A549 (cell line): ENCODE measurements at regions not wholly inside any gene's neighbourhood (a gene's known extent, or its start where the extent isn't known, plus 50 kb on each side); places are given as distances from the start of the nearest gene placed in this dataset.

Experiments
- ATAC-seq, 2 experiments: fragments of 200-7000 bp in 1 of 2; fragments of >200 bp in 1 of 2; cut with Nextera tagmentation in 1 of 2; cut with Tn5 transposase in 1 of 2; 3 replicates each; pipeline versions ENCODE4 v1.8.0 to v1.9.1; 2018 to 2020; ENCODE audit warnings: mild to moderate bottlenecking in 1 of 2, moderate library complexity in 1 of 2
- CTCF ChIA-PET: fragments of 300-600 bp; sonication (Branson Sonifier 250); formaldehyde crosslinking; extraction: SDS; loops from one replicate; lab custom pipeline; 2021; ENCODE audit warnings: antibody characterized with exemption, inconsistent platforms; lab: Yijun Ruan, JAX
- POLR2A ChIA-PET: fragments of 350-600 bp; formaldehyde crosslinking; extraction: SDS; loops from one replicate; lab custom pipeline; 2021; ENCODE audit warnings: antibody characterized with exemption, inconsistent platforms; lab: Yijun Ruan, JAX
- DNase-seq, 2 experiments: peaks; one replicate each; pipeline versions ENCODE4 v3.0.0 to v3.0.0-alpha.2; 2011 to 2016; ENCODE audit warnings: low read depth in 1 of 2, low spot score in 1 of 2
- FAIRE-seq: peaks from 2 replicates; lab custom pipeline; 2011; peaks lifted over from hg19 to GRCh38; lab: Jason Lieb, UNC
- H3K27ac ChIP-seq, 2 experiments: fragments of >200 bp; sonication (Bioruptor Twin); formaldehyde crosslinking; 3 replicates each; pipeline ENCODE4 v1.5.1; 2016 to 2017
- H3K4me1 ChIP-seq: fragments of >200 bp; sonication (Bioruptor Twin); formaldehyde crosslinking; 3 replicates; pipeline ENCODE4 v1.6.1; 2016
- H3K4me2 ChIP-seq: fragments of >200 bp; sonication (Bioruptor Twin); formaldehyde crosslinking; 3 replicates; pipeline ENCODE4 v1.6.1; 2016
- H3K4me3 ChIP-seq: fragments of >200 bp; sonication (Bioruptor Twin); formaldehyde crosslinking; 3 replicates; pipeline ENCODE4 v1.5.1; 2016
- H3K9me3 ChIP-seq: fragments of >200 bp; sonication (Bioruptor Twin); formaldehyde crosslinking; 3 replicates; pipeline ENCODE4 v1.6.1; 2016
- ATOH8 ChIP-seq: fragments of 250-450 bp; sonication (Bioruptor Pico); IDR thresholded peaks from 2 replicates; pipeline ENCODE4 v1.5.0; 2020; ENCODE audit warnings: low read depth, mild to moderate bottlenecking, moderate library complexity
- CEBPB ChIP-seq, 2 experiments: fragments of >200 bp in 1 of 2; sonication (Bioruptor Twin) in 1 of 2; formaldehyde crosslinking in 1 of 2; IDR thresholded peaks; 2 replicates each; pipeline ENCODE4 v1.6.1; 2012 to 2016
- EHF ChIP-seq: fragments of 250-450 bp; sonication (Bioruptor Pico); IDR thresholded peaks from 2 replicates; pipeline ENCODE4 v1.5.0; 2020; ENCODE audit warnings: mild to moderate bottlenecking
- EHMT2 ChIP-seq: fragments of 200-600 bp; sonication (generic); IDR thresholded peaks from 2 replicates; pipeline ENCODE4 v1.6.1; 2016; ENCODE audit warnings: antibody characterized with exemption, low read depth, mild to moderate bottlenecking, moderate library complexity
- ELK1 ChIP-seq: fragments of 150-350 bp; IDR thresholded peaks from 2 replicates; pipeline ENCODE4 v1.6.1; 2014; ENCODE audit warnings: low read depth, mild to moderate bottlenecking, low read length
- ESRRA ChIP-seq: fragments of 150-350 bp; IDR thresholded peaks from 2 replicates; pipeline ENCODE4 v1.6.1; 2014; ENCODE audit warnings: mild to moderate bottlenecking, low read length, borderline replicate concordance
- FOSL2 ChIP-seq, 2 experiments: fragments of 450-650 bp in 1 of 2; fragments of >200 bp in 1 of 2; sonication (Bioruptor Twin) in 1 of 2; formaldehyde crosslinking; IDR thresholded peaks; 2 replicates each; pipeline versions ENCODE4 v1.5.0 to v1.6.1; 2016 to 2020; ENCODE audit warnings: mild to moderate bottlenecking in 1 of 2, moderate library complexity in 1 of 2
- FOXS1 ChIP-seq: fragments of 250-450 bp; sonication (Bioruptor Pico); IDR thresholded peaks from 2 replicates; pipeline ENCODE4 v1.5.0; 2020; ENCODE audit warnings: mild to moderate bottlenecking, moderate library complexity
- HDAC2 ChIP-seq: fragments of 200-600 bp; sonication (generic); IDR thresholded peaks from 2 replicates; pipeline ENCODE4 v1.6.1; 2016
- HMGXB4 ChIP-seq: fragments of 250-450 bp; sonication (Bioruptor Pico); IDR thresholded peaks from 2 replicates; pipeline ENCODE4 v1.5.0; 2021; ENCODE audit warnings: mild to moderate bottlenecking, moderate library complexity, borderline replicate concordance
- HOXA7 ChIP-seq: fragments of 250-450 bp; sonication (Bioruptor Pico); IDR thresholded peaks from 2 replicates; pipeline ENCODE4 v1.5.0; 2020; ENCODE audit warnings: mild to moderate bottlenecking, moderate library complexity
- NFE2L2 ChIP-seq: fragments of 150-350 bp; conservative IDR thresholded peaks from 2 replicates; pipeline ENCODE4 v1.6.1; 2014; ENCODE audit warnings: low read length
- PBX3 ChIP-seq: IDR thresholded peaks from 2 replicates; pipeline ENCODE4 v1.6.1; 2012
- POLR2A ChIP-seq: IDR thresholded peaks from 2 replicates; pipeline ENCODE4 v1.6.1; 2012; ENCODE audit warnings: mild to moderate bottlenecking, low read length
- RARB ChIP-seq: fragments of 250-450 bp; sonication (Bioruptor Pico); IDR thresholded peaks from 2 replicates; pipeline ENCODE4 v1.8.0; 2021; ENCODE audit warnings: mild to moderate bottlenecking, moderate library complexity
- RNF2 ChIP-seq: fragments of 200-600 bp; sonication (generic); IDR thresholded peaks from 2 replicates; pipeline ENCODE4 v1.6.1; 2016; ENCODE audit warnings: low read depth, mild to moderate bottlenecking, antibody characterized with exemption, moderate library complexity, borderline replicate concordance
- SREBF2 ChIP-seq: fragments of 450-650 bp; IDR thresholded peaks from 2 replicates; pipeline ENCODE4 v1.6.1; 2014; ENCODE audit warnings: mild to moderate bottlenecking, moderate library complexity
- TP53 ChIP-seq: fragments of 250-450 bp; sonication (Bioruptor Pico); IDR thresholded peaks from 2 replicates; pipeline ENCODE4 v1.5.0; 2021; ENCODE audit warnings: mild to moderate bottlenecking, moderate library complexity
- ZC3H11A ChIP-seq: fragments of 450-650 bp; IDR thresholded peaks from 2 replicates; pipeline ENCODE4 v1.6.1; 2014; ENCODE audit warnings: antibody characterized with exemption, mild to moderate bottlenecking
- ZFP36 ChIP-seq: fragments of 450-650 bp; IDR thresholded peaks from 2 replicates; pipeline ENCODE4 v1.6.1; 2014; ENCODE audit warnings: borderline replicate concordance; ENCODE audit not compliant: partially characterized antibody
- WGBS: methylation state at CpG from one replicate; pipeline ENCODE4 v1.1.6; 2017; ENCODE audit errors: missing lambda C conversion rate; 5-methylcytosine and 5-hydroxymethylcytosine counted together

- DNase-seq (no peak), ATAC-seq (no peak), FAIRE-seq (no peak)
- no peaks in the 10 kb centered on the region for H3K9me3 ChIP-seq
- ChIA-PET POLR2A (no interaction called here), CTCF (no interaction called here)
- H3K4me2 ChIP-seq = no peak overlapping the region
- no peaks in the 10 kb centered on the region for H3K4me1 ChIP-seq
- 64% methylated on average over 6 of the region's 6 CpGs for WGBS
- H3K4me3 ChIP-seq = no peak overlapping the region
- TF ChIP-seq ELK1 (no peak), ZC3H11A (no peak), EHMT2 (no peak), POLR2A (no peak), HMGXB4 (CRISPR knock-in tag) (no peak), HOXA7 (CRISPR knock-in tag) (no peak), FOXS1 (no peak), RARB (CRISPR knock-in tag) (no peak), EHF (CRISPR knock-in tag) (no peak), ZFP36 (no peak), FOSL2 (IDR thresholded peaks at IDR 0.05) (no peak), FOSL2 (CRISPR knock-in tag; IDR thresholded peaks at IDR 0.05) (no peak), PBX3 (no peak), RNF2 (no peak), ESRRA (no peak), CEBPB (IDR thresholded peaks at IDR 0.05) (no peak), HDAC2 (no peak)
- H3K27ac ChIP-seq = no peak overlapping the region
These were observed 105.3 kb upstream of the TAB2 start for GRCh38 chr6:149212206-149212605.

- Histone ChIP-seq H3K9me3 (no peaks in the 10 kb centered on the region), H3K4me3 (no peak overlapping the region), H3K4me1 (no peaks in the 10 kb centered on the region), H3K27ac (no peak overlapping the region), H3K4me2 (no peak overlapping the region)
- no peak for FAIRE-seq
- ChIA-PET CTCF (no interaction called here), POLR2A (no interaction called here)
- DNase-seq = no peak
- no peak for ATAC-seq
- TF ChIP-seq TP53 (CRISPR knock-in tag) = no peak
- TF ChIP-seq ATOH8 = no peak
- no peak for TF ChIP-seq SREBF2
- no peak for TF ChIP-seq NFE2L2
- WGBS = 57% methylated on average over 9 of the region's 9 CpGs
These were observed 104.4 kb upstream of the TAB2 start for GRCh38 chr6:149212892-149213801.
